GM18873 (cell line): ENCODE measurements at regions not wholly inside any gene's neighbourhood (a gene's known extent, or its start where the extent isn't known, plus 50 kb on each side); places are given as distances from the start of the nearest gene placed in this dataset.

Experiments used
- ATAC-seq: cut with Tn5 transposase; IDR thresholded peaks from one replicate; pipeline ENCODE4 v1.9.1; 2021; ENCODE audit warnings: mild to moderate bottlenecking, moderate library complexity, moderate number of reproducible peaks; ENCODE audit not compliant: unreplicated experiment, low FRiP score

DNA sequence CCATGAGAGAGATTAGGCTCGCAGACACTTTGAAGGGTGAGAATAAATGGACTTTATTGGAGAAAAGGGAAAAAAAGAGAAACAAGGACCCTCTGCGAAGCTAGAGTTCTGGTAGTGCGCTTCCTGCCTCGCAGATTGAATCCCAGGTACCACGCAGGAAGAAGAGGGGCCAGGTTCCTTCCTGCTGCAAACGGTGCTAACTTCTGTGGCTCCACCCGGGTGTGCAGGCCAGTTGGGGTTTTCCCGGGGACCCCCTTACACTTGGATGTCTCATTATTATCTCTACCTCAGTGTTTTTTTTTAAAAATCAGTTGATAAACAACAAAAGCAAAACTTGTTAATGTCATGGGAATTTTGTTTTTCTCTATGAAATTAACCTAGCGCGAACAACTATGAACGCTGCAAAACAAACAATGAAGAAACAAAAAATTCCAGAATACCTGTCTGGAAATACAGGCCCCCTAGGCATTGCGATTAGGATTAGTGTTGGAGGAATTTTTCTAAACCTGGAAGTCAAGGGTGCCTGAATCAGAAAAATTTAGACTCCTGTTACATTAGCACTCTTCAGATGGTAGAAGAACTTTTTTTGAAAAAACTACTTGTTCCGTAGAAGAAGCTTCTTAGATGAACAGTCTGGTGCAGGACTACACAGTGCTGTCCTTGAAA lies 414.5 kb downstream of the MAN2A1 start:
- no peak for ATAC-seq

DNA sequence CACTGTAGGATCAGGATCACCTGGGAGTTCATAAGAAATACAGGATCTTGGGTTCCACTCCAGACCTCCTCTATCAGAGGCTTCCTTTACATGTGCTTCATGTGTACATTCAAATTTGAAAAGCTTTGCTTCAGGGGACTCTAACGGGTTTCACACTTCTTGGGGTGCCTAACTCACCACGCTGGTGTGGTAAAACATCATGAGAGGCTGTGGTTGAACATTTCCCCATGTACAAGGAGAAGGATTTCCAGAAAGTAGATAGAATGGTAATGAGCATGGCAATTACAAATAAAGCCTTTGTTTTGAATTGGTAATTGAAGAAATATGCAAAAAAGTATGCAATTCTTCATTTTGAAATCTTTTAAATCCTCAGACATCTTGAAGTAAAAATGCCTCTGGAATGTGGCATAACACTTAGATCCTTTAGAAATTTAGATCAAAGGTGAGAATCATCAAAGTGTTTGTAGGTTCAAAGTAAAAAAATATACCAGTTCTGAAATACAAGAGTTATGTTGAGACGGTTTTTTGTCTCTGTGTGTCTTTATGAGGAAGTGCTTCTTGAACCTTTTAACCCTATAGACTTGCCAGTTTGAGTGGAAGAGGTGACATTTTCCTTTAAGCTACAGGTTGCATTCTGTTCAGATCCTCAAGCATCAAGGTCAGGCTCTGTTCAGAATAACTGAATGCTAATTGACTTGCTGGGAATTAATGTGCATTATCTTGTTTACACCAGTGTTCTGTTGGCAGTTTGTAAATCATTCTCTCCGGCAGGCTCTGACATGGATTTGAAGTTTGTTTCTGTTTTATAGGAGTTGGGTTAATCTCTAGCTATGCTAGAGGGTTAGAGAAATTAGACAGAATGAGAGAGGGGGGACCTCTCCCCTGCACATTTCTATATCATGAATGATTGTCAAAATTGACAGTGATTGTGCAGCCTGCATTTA lies 415.3 kb downstream of the MAN2A1 start:
- ATAC-seq: no peak

DNA sequence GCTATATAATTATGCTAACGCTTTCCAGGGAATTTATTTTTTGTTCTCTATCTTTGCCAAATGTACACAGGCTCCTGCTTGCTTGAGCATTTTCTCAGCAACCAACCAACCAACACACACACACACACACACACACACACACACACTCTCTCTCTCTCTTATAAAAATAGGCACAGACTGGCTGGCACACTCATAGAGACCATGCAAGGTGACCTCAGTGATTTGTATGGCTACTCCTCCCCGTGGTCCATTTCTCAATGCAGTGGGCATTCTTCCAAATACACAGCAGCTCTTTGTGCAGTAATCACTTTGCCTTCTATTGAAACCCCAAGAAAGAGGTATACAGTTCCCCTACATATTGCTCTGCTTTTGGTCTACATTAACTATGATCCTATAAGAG lies 416.0 kb downstream of the MAN2A1 start:
- no peak for ATAC-seq

DNA sequence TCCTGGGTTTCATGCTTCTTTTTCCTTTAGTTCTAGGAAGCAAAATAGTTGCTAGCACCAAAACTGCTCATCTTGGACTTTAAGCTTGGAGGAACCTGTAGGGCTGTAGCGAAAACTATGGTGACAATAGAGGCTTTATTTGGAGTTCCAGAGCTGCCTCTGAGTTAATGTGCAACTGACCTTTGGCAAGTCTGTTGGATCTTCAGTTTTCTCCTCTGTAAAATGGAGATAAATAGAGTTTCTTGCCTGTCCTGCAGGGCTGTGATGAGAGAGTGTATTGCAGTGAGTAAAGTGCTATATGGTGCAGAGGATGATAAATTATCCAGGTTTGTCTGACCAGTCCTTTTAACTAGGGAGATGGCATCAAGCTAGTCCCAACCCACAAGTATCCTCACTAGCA lies 417.0 kb downstream of the MAN2A1 start:
- ATAC-seq: no peak

DNA sequence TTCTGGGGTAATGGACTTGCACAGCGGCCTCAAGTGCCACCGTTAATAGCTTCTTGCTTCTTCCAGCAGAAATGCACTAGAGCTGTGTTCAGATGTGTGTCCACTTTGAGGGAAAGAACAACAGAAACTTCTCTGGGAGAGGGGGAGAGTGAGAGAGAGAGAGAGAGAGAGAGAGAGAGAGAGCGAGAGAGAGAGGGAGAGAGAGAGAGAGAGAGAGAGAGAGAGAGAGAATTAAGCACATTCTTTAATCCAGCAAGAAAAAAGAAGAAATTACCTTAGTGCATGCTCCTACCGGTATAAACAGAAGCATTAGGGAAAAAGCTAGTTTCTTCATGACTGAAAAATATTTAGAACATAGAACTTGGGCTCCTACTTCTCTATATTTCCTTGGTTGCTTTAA lies 418.8 kb downstream of the MAN2A1 start:
- no peak for ATAC-seq

DNA sequence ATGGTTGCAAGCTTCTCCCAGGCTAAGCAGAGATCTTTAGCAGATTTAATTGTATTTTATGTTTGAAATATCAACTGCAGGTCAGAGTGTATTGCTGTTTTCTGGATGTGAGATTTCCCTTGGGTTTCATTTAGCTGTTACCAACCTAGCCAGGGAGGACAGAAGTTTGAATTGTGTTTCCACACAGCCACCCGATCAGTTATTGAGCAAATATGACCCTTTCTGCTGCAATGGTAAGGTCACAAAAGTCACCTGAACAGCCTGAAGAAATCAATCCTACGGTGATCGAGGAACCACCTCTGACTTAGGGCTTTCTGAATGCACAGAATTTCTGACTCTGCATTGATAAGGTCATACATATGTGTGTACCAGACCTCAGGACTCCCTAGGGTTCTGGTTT lies 419.9 kb downstream of the MAN2A1 start:
- ATAC-seq: no peak

DNA sequence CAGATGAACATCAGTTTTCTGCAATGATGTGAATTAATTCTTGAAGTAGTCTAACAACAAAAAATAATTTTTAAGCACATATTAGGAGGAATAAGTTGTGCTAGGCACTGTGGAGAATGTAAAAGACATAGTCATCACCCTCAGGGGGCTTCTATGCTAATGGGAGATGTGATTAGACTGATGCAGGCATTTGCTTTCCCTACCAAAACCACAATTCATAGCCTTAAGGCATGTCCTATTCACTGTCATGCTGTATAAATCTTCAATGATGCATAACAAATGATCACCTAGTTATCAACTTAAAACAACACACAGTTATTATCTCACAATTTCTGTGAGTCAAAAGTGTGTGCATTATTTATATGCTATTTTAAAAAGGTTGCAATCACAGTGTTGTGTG lies 422.6 kb downstream of the MAN2A1 start:
- ATAC-seq: no peak

DNA sequence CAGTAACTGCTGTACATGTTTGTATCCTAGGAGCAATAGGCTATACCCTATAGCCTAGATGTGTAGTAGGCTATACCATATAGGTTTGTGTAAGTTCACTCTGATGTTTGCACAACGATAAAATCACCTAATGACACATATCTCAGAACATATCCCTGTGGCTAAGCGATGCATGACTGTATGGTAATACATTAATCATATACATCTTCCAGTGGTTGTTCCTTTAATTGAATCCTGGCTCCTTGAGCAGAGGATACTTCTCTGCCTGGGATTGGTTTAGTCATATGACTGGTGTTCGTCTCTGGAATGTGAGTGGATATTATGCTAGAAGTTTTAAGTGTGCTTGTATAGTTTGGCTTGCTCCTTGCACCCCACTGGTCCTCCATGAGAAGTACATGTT lies 425.8 kb downstream of the MAN2A1 start:
- no peak for ATAC-seq

DNA sequence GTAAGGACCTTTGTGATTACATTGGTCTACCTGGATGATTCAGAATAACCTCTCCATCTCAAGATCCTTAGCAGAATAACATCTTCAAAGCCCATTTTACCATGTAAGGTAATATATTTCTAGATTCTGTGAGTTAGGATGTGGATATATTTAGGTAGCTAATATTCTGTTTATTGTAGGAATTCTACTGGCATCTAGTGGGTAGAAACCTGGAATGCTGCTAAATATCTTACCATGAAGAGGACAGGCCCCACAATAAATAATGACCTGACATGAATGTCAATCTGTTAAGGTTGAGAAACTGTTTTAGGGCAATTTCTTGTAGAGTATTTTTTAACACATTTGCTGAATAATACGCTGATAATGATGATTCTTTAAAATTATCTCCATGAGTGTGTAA lies 426.8 kb downstream of the MAN2A1 start:
- no peak for ATAC-seq

DNA sequence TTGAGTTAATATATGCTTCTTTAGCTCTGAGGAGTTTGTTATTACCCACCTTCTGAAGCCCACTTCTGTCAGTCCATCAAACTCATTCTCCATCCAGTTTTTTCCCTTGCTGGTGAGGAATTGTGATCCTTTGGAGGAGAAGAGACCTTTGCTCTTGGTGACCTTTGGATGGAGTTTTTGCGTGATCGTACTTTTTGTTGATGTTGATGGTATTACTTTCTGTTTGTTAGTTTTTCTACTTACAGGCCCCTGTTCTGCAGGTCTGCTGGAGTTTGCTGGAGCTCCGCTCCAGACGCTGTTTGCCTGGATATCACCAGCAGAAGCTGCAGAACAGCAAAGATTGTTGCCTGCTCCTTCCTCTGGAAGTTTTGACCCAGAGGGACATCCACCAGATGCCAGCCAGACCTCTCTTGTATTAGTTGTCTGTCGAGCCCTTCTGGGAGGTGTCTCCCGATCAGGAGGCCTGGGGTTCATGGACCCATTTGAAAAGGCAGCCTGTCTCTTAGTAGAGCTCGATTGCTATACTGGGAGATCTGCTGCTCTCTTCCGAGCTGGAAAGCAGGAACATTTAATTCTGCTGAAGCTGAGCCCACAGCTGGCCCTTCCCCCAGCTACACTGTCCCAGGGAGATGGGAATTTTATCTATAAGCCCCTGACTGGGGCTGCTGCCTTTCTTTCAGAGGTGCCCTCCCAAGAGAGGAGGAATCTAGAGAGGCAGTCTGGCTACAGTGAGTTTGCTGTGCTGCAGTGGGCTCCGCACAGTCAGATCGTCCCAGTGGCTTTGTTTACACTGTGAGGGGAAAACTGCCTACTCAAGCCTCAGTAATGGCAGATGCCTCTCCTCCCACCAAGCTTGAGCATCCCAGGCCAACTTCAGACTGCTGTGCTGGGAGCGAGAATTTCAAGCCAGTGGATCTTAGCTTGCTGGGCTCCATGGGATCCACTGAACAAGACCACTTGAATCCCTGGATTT lies 445.5 kb downstream of the MAN2A1 start:
- ATAC-seq: no peak

DNA sequence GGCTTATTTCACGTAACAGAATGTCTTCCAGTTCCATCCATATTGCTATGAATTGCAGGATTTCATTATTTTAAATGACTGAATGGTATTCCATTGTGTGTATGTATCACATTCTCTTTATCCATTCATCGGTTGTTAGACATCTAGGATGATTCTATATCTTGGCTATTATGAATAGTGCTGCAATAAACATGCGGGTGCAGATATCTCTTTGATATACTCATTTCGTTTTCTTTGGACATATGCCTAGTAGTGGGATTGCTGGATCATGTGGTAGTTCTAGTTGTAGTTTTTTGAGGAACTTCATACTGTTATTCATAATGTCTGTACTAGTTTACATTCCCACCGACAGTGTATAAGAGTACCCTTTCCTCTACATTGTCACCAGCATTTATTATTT lies 460.5 kb downstream of the MAN2A1 start:
- no peak for ATAC-seq

DNA sequence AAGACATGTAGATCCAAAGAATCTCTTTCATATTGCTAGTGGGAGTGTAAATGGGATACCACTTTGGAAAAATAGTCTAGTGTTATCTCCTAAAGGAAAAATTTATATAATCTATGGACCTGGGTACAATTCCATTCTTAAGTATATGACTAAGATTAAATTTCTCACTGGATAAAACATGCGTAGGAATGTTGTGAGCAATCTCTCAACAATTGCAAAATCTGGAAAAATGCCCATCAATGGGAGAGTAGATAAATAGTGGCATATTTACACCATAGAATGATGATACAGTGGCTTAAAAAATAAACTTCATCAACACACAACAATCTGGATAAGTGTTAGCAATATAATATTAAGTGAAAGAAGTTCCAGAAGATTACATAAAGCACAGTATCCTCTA lies 469.5 kb downstream of the MAN2A1 start:
- no peak for ATAC-seq

DNA sequence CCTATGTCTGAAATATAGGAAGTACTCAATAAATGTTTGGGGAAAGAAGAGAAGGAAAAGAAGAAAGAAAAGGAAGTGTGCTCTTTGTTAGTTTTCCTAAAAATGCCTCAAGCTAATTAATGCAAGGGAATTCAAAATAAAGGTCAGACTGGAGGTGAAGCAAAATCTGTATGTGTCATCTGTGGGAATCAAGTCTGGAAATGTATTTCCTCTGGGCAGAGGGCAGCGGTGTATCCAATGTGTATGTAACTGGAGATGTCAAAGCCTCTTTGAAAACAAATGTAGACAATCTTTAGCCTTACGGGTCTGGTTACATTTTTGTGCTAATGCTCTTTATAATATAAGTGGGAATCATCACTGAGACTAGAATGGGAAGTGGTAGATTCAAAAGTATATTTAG lies 471.4 kb downstream of the MAN2A1 start:
- ATAC-seq: no peak

DNA sequence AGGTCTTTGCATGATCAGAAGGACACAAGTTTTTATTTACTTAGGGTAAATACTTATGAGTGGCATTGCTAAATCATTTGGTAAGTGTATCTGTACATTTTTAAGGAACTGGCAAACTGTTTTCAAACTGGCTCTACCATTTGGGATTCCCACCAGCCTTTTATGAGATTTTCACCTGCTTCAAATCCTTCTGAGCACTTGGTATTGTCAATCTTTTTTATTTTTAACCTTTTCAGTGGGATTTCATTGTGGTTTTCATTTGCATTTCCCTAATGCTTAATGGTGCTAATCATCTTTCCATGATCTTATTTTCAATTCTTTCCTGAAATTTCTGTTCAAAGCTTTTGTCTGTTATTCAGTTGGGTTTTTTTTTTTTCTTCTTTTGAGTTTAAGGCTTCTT lies 475.6 kb downstream of the MAN2A1 start:
- ATAC-seq: no peak

DNA sequence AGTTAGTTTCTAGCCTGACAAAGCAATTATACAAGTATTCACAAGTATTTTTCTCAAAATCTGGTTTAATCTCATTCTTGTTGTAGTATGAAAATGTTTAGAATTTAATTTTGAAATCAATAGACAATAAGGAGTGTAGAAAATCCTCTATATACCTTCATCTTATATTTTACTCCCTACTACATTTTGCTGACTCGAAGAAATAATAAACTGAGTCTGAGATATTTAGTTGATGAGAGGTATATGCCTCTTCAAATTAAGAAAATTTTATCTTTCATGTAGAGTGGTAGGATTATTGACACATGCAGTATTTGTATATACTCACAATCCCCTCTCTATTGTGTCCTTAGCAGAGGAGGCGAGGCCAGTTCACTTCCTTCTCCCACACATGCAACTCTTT lies 477.7 kb downstream of the MAN2A1 start:
- no peak for ATAC-seq

DNA sequence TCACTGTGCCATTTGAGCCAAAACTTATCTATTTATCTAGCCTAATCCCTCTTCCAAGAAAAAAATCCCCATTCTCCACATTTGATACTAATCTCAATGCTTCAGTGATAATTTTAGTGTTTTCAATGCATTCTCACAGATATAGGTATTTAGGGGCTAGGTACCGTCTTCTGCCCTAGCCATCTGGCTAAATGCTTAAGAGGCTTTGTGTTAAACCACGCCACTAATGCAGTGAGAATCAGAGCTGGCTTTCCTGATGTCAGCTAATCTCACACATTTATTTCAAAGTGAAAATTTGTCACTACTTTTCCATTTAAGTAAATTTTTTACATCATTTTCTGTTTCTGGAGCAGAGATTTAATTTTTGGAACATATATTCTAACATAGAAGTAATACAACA lies 479.7 kb downstream of the MAN2A1 start:
- ATAC-seq: no peak

DNA sequence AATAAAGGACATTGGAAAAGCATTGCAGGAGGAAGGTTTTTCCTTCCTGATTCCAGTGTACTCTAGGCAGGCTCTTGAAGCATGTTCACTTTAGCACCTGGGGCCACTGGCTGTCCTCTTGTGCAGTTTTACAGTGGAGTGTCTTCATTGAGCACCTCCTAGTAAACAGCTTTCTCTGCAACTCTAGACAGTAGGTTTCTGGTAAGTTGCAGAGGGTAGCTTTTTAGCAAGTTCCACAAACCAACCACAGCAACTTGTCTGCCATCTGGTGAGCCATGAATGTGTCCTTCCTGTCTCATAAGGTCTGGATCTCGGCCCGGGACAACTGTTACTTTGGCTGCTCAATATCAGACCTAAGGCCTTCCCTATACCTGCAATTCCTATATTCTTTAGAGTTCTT lies 488.0 kb downstream of the MAN2A1 start:
- ATAC-seq: no peak

DNA sequence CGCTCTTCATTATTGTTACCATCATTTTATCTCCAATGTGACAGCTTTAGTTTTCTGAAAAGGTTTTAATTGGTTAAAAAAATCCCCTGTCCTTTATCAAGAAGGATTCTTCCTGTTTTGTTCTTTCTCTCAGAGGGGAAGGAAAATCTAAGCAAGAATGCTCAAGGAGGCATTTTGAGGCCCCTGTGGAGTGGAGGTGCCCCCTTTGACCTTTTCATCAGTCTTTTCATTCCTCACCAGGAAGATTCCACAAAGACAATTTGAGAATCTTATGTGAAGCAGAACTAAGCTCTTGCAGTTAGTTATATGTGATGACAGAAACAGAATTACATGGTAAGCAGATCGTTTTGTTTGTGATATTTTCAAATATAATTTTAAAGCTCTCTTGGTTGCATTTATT lies 489.6 kb downstream of the MAN2A1 start:
- no peak for ATAC-seq

DNA sequence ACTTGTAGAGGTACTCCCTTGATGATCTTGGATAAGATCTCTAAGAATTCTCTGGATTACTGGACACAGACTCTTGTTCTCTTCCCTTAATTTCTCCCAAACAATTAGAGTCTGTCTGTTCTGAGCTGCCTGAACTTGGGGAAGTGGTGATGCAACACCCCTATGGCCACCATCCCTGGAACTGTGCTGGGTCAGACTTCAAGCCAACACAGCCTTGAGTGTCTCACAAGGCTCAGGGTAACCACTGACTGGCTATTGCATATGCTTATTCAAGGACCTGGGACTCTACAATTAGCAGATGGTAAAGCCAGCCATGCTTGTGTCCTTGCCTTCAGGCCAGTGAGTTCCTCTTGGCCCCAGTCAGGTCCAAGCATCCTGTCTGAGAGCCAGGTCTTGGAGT lies 504.5 kb downstream of the MAN2A1 start:
- ATAC-seq: no peak

DNA sequence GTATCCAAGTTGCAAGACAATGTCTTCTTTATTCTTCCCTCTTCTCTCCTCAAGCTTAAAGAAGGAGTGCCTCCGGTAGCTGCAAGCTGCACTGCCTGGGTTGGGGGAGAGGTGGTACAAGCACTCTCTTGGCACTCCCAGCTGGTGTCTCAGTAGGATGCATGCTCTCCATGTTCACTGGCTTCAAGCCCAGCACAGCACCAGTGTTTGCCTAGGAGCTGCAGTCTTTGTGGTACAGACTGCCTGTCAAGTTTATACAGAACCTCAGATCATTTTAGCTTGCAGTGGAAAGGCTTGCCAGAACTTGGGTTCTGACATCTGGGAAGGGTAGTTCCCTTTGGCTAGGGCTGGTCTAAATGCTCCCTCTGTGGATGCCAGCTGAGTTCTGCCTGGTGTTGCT lies 505.6 kb downstream of the MAN2A1 start:
- ATAC-seq: no peak

DNA sequence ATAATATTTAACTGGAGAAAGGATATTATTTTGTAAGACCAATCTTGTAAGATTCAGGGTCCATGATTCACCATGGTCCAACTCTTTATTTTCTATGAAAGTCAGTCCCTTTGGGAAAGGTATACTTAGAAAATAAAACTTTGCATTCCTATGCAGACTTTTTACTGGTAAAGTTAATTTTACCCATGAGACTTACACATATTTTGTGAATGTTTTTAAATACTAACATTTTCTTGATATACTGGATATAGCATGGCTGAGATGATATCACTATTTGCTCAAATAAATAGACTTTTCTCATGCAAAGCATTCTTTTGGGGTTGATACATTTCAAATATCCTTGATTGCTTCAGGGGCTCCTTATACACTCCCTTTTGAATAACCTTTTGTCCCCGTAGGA lies 512.1 kb downstream of the MAN2A1 start:
- ATAC-seq: no peak
